DMS 273 (cell line): ENCODE measurements at regions not wholly inside any gene's neighbourhood (a gene's known extent, or its start where the extent isn't known, plus 50 kb on each side); places are given as distances from the start of the nearest gene placed in this dataset.
"Not testable (repeated sequence)": the region's sequence is repeated elsewhere in the genome, so short reads cannot be mapped to it uniquely, and the experiment has no call there.

Source experiments
- DNase-seq: peaks from one replicate; lab custom pipeline; 2025; ENCODE audit not compliant: unreplicated experiment; lab: John Stamatoyannopoulos, UW

DNA sequence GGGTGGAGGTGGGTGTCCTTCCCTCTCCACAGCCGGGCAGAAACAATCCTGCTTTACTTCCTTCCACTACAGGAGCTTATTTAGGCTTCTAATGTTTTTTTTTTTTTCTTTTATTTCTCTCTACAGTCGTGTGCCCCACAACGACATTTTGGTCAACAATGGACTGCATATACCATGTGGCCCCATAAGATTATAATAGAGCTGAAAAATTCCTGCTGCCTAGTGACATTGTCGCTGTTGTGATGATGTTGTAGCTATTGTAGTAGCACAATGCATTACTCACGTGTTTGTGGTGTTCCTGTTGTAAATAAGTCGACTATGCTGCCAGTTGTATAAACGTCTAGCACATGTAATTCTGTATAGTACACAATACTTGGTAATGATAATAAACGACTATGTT is 153.7 kb downstream of the IL20RB start:
- DNase-seq = no peak

DNA sequence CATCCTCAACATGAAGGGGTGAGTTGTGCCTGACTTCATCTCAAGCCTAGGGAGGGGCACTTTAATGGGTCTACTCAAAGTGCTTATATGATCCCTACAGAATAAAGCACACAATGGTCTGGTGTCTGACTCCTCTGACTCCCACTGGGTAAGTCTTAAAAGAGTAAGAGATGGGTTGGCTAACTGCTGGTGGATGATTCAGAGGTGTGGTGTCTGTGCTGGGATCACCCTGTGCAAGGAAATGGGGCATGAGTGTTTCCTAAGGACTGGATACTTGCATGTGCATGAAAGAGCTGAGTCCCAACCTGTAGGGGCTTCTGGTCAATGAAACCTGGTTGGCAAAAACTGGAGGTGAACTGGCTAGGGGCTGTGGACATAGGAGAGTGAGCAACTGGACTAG is 158.8 kb downstream of the IL20RB start:
- no peak for DNase-seq

DNA sequence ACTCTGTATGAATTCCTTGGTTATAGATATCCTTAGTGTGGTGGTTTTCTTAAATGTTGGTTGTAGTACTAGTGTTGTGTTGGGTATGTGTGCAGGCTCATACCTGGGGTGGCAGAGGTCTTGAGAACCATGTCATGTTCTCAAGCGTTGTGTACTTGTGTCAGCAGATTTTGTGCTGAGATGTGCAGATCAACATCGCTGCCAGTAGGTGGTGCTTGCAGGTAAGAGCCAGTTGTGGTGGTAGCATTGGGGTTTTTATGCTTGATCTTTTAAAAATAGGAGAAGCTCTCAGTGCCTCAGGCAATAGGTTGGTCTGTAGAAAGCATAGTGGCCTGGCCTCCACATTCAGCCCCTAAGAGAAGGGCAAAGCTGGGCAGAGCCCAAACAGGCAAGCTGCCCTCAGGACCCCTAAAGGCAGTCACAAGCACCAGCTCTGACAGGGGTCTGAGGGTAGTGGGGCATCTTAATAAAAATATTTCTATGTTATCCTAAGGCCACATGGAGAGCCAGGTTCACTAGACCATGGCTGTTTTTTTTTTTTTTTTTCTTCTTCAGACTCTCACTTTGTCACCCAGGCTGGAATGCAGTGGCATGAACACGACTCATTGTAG is 164.0 kb downstream of the IL20RB start:
- DNase-seq = peak; percentile 64

DNA sequence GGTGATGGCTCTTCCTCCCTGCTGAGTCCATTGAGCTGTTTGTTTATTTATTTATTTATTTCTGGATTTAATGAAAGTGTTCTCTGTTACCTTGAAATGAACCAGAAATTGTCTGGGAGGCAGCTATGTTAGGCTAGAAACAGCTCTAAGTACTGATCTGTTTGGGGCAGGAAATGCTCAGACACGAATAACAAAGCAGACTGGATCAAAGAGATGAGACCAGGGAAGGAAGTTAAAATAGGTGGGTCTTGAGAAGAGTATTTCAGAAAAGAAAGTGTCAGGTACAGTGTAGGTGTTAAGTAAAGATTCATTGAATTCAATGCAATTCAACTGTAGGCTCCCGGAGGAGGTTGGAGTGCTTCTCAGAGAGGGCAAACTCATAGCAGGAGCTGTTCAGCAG is 173.3 kb downstream of the IL20RB start:
- DNase-seq = no peak

DNA sequence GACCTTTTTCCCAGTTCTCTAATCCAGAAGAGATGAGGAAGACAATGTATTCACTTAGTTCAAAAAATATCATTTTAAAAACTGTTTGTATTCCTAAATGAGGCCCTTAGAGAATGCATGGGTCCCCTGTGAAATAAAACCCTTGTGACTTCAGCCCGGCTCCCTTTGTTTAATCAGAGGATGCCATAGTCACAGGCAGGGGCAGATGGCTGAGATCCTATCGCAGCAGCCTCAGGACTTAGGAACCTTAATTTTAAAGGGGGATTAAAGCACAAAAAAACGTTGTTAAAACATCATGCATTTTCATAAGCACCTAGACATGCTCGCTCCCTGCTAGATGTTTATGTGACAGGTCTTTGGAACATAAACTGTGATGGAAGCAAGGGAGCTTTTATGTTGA is 176.6 kb downstream of the IL20RB start:
- peak; percentile 72 for DNase-seq

DNA sequence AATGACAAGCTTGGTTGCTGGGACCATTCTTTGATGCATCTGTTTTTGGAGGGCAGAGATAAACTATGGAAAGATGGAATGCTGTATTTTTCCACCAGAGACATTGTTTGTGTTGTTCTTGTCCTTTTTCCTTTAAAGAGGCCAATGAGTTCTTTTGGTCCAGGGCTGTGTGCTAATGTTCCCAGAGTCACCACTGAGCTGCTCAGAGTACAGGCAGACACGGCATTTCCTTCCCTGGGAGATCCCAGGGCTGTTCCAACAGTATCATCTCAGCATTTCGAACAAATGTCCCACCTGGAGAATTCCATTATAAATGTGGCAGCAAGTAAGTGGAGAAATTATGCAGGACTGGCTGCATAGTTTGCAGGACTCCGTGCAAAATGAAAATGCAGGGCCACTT is 190.6 kb downstream of the IL20RB start:
- DNase-seq = peak; percentile 9

DNA sequence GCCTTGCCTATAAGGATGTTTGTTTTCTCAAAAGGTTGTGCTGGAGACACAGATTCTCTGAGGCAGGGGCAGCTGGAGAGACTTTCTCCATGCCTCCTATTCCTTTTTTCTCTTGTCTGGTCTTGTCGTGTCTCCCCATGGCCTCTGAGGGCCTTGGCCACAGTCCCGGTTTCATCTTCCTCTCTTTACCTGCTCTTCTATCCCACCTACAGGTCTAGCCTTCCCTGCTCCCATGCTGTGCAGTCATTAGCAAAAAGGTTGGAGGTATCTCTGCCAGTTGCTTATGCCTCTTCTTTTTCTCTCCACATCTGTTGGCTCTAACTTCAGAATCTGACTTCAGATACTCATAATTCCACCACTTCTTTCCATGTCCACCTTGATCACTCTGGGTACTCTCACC is 191.1 kb downstream of the IL20RB start:
- no peak for DNase-seq

DNA sequence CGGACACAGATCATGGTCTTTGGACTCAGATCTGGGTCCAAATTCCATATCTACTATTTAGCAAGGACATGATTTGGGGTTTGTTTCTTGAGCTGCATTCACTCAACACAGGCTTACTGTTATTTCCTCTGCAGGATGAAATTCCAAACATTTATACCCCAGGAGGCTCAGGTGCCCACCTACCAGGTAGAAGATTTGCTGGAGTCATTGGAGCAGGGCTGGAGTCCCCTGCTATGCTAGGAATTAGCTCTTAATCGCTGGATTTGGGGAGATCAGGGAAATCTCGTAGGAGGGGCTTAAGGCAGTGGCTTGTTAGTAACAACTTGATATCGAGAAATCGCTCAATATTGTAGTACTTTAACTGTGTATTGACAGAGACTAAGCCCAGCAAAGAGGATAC is 193.0 kb downstream of the IL20RB start:
- DNase-seq = no peak

DNA sequence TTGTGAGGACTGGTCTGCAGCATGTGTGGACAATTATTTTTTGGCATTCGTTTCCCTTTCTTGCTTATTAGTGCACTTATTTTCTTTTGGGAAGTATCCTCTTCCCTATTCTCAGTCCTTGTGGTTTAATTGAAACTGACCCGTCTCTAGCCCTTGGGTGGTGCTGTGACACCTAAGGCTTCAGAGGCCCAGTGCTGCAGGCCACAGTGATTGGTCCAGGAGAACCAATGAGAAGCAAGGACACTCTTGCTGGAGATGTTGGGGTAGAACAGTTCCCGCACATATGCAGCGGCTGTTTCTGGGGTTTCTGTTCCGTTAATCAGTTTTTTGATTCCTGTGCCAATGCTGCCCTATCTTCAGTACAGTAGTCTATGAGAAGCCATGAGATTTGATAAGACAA is 195.3 kb downstream of the IL20RB start:
- not testable (repeated sequence) for DNase-seq

DNA sequence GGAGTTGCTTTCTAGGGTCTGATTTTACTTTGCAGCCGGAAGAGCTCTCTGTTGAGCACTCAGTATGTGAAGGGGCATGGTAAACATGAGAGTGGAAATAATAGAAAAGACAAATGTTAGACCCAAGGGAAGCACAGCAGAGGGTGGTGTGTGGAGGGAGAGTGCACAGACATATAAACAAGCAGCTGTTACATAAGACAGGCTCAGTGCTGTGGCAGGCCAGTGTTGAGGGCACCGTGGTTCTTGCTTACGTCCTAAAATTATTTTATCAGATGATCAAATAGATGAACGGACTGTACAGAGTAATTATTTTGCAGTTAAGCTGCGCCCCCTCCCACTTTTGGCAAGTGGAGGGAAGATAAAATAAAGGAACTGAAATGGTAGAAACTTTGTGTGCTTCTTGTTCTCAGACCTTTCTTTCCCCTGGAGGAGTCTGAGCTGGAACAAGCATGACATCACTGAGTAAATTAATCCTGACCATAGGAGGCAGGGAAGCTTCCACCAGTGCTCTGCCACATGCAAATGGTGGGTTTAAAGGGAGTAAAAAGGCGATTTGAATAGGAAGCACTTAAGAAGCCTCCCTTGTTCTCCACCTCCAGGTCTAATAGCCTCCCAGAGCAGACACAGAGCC is 205.6 kb downstream of the IL20RB start:
- peak; percentile 71 for DNase-seq

DNA sequence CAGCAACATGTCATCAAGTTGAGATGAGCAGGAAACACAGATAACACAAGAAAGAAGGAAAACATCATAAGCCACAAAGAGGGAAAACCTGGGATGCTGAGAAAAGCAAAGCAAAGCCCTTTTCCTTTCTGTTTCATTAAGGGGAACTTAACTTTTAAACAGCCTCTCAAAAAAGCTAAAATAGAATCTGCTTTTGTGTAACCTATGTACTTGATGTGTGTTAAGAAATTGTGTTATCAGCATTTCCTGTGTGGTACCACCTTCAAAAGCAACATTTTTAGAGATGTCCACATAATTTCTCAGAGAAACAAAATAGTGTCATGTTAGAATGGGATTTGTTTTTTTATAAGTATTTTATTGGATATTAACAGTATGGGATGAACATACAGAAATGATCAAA is 206.2 kb downstream of the IL20RB start:
- peak; percentile 33 for DNase-seq

DNA sequence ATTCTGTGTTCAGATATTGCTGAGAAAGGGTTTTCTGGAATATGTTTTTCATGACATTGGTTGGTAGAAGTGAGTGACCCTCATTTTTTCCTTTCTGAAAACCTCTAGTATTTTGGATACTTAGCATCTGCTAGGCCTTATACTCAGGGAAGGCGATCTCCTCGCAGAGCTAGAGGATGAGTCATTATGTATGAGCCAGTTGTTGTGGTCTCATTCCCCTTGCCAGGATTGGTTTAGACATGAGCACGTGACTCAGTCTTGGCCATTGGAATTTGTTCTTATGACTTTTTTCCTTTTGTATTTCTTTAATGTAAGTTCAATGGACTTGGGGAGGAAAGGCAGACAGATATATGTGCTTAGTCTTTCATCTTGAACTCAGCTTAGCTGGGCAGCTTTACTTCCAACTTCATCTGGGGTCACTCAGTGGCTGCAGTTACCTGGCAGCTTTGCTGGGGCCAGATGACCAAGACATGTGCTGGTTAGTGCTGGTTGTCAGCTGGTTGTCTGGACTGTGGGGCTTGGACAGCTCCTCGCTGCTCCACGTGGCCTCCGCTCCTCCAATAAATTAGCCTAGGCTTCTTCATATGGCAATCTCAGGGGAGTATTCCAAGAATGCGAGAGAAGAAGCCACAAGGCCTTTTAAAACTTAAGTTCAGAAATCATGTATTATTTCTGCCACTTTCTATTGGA is 207.5 kb downstream of the IL20RB start:
- peak; percentile 75 for DNase-seq

DNA sequence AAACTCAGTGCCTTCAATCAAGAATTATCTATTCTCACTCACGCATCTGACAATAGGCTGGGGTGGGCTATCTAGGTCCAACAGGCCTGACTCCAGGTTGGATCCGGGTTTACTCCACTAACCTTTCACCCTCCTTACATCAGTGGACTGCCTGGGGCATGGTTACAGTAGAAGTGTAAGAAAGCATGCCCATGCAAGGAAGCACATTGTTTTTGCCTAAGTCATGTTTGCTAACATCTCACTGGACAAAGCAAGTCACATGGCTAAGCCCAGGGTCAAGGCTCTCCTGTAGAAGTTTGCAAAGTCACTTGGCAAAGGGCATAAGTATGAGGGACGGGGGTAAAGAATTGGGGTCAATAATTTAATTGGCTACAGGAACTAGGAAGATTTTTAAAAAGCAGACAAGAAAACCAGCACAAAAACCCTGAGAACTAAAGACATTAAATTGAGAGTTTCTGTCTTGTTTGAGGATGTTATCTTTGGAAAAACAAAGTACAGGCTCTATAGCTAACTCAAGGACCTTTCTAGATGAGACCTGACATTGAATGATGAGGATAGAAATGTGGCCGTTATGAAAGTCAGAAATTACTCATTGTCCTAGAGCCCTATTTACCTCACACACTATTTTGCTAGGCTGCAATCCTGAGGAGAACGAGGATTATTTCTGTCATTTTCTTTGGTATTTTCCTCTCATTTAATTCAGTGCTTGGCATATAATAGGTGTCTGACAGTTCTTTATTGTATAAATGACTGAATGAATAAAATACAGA is 214.2 kb downstream of the IL20RB start:
- peak; percentile 58 for DNase-seq

DNA sequence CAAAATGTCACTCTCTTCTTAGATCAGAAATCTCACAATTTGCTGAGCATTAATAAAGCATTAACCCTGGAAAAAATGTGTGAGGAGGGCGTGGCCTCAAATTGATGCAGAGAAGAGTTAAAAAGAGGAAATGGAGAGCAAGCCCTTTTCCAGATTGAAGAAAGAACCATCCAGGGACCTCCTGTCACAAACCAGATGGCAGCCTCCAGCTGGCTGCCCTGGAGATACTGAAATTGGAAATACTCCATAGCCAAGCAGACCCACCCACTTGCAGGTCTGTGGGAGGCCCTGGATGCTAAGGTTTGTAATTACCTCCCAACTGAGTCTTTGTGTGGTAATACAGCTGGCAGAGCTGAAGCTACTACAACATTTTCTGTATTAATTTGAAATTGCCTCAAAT is 214.9 kb downstream of the IL20RB start:
- peak; percentile 96 for DNase-seq

DNA sequence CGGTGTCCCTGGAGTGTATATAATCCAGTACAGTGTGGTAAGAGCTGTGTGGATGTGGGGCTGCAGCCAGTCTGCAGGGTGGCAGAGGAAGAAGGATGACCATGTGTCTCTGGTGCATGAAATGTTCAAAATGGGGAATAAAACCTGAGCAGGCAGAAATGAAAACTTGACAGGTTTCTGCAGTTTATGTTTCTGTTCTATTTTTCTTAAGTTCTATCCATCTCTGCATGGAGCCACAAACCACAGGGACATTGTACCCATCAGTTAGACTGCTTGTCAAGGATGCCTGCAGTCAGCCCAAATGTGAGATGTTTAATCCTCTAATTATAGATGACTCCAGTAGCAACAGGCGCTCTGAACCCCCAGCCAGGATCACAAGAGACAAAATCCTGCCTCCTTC is 216.7 kb downstream of the IL20RB start:
- no peak for DNase-seq

DNA sequence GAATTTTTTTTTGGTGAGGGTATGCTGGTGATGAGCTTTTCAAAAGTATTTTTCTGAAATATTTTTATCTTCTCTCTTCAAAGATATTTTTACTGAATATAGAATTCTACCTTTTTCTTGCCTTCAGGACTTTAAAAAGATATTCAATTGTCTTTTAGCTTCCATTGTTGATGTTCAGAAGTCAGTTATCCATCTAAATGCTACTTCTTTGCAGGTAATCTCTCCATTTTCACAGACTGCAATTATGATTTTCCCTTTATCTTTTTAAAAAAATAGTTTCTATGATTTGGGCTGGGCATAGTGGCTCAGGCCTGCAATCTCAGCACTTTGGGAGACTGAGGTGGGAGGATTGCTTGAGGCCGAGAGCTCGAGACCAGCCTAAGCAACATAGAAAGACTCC is 222.4 kb downstream of the IL20RB start:
- DNase-seq = no peak

DNA sequence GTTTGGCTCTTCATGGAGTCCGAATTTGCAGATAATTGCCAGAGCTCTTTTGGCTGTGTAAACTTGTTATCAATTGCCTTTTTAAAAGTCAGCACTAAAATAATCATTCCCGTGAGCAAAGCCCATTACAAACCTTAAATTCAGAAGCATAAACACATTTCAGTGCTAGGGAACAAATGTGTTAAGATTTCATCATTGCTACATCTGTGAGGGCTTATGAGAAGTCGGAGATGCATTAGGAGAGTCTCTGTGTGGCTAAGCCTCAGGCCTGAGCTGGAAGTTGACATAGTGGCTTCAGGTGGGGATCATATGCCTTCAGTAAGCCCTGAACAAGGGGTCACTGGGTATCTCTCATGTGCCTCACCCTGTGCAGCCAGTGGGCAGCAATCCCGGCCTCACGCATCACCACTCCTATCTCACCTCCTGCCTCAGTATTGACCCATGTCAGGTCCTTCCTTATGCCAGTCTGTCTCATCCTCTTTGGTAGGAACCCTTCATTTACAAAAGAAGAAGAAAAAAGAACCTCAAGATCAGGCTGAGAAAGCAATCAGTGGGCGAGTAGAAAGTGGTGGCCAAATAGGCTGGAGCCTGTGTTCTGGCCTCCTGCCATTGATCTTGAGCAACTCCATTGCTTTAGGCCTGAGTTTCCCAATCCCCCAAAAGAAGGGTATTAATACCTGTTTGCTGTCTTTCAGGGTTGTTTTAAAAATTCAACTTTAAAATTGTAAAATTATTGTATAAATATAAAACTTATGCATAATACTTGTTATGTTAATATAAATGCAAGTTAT is 233.5 kb downstream of the IL20RB start:
- DNase-seq = no peak

DNA sequence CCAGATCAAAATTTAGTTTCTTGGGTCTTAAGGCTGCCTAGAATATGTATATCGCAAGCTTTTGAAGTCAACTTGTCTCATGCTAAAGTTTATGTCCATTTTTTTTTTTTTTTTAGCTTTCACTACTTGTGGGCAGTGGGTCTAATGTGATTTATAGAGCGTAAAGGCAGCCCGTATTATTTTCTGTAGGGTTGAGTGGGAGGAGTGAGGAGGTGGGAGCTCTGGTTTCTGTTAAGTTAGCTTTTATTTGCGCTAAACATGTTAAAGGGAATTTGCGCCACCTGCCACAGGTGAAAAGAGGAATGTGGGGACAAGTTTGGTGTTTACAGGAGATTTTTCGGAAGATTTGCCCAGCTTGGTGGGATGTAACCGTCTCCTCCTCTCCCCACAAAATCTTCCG is 234.2 kb downstream of the IL20RB start:
- no peak for DNase-seq

DNA sequence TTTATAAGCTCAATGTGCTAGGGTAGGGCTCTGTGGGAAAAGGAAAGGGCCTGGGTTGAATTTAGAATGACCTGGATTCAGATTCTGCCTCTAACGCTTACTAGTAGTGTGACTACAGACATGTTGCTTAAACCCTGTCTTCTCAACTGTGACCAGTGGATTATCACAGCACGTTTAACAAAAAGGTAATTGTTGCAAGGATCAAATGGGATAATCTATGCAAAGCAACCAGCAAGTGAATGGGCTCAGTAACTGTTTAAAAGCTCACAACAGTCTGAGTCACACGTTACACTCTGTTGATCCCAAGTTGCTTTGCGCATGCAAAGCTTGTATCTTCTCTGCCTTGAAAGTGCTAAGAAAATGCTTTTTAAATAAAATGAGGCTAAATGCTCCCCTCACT is 236.5 kb downstream of the IL20RB start:
- no peak for DNase-seq

DNA sequence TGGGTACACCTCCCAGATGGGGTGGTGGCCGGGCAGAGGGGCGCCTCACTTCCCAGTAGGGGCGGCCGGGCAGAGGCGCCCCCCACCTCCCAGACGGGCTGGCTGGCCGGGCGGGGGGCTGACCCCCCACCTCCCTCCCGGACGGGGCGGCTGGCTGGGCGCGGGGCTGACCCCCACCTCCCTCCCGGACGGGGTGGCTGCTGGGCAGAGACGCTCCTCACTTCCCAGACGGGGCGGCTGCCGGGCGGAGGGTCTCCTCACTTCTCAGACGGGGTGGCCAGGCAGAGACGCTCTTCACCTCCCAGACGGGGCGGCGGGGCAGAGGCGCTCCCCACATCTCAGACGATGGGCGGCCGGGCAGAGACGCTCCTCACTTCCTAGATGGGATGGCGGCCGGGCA is 240.6 kb downstream of the IL20RB start:
- not testable (repeated sequence) for DNase-seq

DNA sequence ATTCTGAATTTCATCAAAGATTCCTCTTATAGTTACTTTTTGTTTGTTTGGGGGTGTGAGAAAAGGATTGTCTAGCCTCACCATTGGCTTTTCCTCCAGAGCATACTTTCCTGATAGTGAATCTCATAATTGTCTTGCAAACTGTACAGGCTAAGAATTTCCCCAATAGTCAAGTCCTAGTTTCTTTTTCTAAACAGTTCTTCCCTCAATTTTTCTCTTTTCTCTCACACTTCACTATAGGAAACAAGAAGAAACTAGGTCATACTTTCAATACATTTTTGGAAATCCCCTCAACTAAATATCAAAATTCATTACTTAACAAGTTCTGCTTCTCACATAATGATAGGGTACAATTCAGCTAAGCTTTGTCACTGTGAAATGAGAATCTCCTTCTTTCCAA is 241.9 kb downstream of the IL20RB start:
- DNase-seq = no peak
